ENCODE measurements at regions not wholly inside any gene's neighbourhood (a gene's known extent, or its start where the extent isn't known, plus 50 kb on each side); places are given as distances from the start of the nearest gene placed in this dataset.

DNA sequence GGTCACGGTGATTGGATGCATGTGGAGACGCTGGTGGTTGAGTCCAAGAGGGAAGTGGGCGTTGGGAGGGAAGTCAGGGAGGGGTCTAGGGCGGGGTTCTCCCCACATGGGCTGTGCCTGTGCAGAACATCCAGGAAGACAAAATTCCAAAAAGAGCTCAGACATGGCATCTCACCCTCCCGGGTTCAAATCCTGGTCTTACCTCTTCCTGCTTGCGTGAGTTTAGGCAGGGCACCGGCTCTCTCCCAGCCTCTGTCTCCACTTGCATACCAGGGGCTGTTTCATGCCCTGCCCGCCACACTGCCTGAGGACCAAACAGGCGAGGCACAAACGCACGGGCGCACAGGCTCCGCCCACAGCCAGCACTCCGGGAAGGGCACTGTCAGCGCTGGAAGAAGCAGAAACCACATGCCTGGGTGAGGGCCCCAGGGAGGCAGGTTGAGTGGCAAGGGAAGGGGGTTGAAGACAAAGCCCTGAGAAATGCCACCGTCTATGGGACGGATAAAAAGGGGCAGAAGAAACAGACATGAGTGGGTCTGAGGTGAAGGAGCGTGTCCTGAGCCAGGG, 123.6 kb upstream of the SOX1 start:
- TF ChIP-seq, protein P1, sequence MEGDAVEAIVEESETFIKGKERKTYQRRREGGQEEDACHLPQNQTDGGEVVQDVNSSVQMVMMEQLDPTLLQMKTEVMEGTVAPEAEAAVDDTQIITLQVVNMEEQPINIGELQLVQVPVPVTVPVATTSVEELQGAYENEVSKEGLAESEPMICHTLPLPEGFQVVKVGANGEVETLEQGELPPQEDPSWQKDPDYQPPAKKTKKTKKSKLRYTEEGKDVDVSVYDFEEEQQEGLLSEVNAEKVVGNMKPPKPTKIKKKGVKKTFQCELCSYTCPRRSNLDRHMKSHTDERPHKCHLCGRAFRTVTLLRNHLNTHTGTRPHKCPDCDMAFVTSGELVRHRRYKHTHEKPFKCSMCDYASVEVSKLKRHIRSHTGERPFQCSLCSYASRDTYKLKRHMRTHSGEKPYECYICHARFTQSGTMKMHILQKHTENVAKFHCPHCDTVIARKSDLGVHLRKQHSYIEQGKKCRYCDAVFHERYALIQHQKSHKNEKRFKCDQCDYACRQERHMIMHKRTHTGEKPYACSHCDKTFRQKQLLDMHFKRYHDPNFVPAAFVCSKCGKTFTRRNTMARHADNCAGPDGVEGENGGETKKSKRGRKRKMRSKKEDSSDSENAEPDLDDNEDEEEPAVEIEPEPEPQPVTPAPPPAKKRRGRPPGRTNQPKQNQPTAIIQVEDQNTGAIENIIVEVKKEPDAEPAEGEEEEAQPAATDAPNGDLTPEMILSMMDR (IDR thresholded peaks at IDR 0.05 in 4 of 5, conservative IDR thresholded peaks at IDR 0.05 in 1 of 5) = no peak
- no peak for TF ChIP-seq POLR2A (IDR thresholded peaks at IDR 0.05)

All from gastrocnemius medialis (tissue), 4 donors.